HG02852 (cell line): ENCODE measurements at regions not wholly inside any gene's neighbourhood (a gene's known extent, or its start where the extent isn't known, plus 50 kb on each side); places are given as distances from the start of the nearest gene placed in this dataset.
A peak's percentile ranks its signal among the peaks of the same experiment; 100 is the strongest.

Source experiments
- ATAC-seq: cut with Tn5 transposase; IDR thresholded peaks from one replicate; pipeline ENCODE4 v1.9.1; 2021; ENCODE audit warnings: mild to moderate bottlenecking, moderate library complexity; ENCODE audit not compliant: unreplicated experiment

DNA sequence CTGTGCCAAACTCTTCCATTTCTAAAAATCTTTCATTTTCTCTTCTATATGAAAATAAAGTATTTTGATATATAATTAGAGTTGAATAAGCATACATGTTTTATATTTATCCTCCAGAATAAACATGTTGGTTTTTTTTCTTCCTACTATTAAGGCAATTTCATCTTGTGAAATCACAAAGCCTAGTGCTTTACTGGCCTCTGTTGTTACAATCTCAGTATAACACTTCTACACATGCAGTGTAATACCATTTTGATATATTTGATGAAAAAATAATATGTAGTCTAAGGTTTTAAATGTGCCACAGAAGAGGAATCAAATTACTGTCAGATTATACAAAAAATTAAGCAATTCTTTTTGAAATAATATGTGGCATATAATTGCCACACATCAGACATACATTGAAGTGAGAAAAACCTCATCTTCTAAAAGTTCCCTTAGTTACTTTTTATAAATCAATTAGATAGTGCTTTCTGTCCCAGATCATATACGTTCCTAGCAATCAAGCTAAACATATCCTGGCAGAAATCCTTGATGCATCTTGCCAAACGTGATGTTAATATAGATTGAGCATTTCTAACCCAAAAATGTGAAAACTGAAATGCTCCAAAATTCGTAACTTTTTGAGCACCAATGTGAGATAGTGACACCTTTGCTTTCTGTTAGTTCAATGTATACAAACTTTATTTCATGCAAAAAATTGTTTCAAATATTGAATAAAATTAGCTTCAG lies 225.1 kb upstream of the MANEA start:
- ATAC-seq: no peak

DNA sequence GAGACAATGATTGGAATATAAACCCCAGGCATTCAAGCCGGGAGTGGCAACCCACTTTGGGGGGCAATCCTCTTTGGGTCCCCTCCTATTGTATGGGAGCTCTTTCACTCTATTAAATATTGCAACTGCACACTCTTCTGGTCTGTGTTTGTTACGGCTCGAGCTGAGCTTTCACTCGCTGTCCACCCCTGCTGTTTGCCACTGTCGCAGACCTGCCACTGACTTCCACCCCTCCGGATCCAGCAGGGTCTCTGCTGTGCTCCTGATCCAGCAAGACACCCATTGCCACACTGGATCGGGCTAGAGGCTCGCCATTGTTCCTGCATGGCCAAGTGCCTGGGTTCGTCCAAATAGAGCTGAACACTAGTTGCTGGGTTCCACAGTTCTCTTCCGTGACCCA lies 222.8 kb upstream of the MANEA start:
- no peak for ATAC-seq

DNA sequence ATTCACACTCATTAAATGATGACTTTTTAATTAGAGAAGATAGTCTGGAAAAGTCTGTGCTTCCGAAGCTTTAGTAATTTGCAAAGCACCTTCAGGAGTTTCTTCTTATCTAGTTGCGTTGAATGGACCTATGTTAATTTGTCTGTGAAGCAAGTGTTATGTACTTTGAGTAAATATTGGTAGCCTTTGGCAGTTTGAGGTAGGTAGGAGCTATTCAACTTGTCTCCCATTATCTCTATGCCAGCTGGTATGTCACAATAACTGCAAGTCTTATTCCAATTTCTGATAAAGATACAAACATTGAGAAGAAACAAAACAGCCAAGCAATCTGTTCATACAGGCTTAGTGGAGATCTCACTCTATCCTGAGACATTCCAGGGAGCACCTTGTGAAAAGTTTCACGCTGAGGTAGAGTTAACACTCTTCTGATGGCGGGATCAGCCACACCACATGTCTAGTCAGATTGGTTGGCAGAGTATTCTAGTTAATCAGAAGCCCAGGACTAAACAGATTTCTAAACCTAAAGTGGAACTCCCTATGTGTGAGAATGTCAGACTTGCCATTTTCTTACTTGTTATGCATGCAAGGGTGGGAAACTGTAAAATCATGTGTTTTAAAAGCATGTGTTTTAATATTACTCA lies 219.8 kb upstream of the MANEA start:
- no peak for ATAC-seq

DNA sequence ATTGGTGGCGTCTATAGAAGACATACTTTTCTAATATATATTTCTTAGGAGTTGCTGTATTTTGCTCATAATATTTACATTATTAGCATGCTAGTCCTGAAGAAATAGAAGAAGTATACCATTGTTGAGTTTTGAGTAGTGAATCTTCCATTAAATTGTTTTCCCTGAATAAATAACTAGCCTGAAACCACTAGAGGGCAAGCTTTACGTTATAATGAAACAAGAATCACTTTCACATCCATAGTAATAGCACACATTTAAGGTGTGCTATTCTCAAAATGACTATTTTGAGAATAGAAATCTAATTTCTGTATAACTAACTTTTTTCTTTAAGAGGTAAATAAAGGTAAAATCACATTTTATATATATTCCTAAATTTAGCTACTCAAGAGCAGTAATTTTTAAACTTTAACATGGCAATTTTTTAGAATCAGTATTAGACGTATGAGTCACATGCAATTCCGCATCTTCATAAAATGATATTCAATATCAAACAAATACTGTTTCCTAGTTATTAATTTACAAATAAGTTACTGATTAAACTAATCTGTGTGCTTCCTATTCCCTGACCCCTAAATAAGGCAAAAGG lies 213.2 kb upstream of the MANEA start:
- ATAC-seq: peak; percentile 96

GRCh38 chr6:95365454-95365853 lies 211.9 kb upstream of the MANEA start:
- ATAC-seq: no peak

GRCh38 chr6:95366414-95366813 lies 210.9 kb upstream of the MANEA start:
- no peak for ATAC-seq

- no peak for ATAC-seq
These were observed 193.5 kb upstream of the MANEA start for GRCh38 chr6:95383878-95384277.

GRCh38 chr6:95384988-95385387 lies 192.3 kb upstream of the MANEA start:
- no peak for ATAC-seq

DNA sequence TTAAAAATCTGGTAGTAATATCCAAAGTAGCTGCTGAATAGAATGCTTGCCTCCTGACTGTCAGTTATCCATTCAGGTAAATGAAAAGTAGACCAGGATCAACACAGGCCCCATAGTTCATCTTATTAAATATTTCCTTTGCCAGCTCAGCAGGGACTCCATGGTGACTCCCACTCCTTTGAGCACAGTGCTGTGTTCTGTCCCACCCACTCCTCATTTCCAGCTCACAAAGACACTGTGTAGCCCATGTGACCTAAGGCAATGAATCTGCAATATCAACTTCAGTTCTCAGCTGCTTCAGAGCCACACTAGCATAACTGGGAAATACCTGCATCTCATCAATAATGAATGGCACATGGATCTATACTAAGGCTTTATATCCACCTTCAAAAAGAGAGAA lies 189.5 kb upstream of the MANEA start:
- no peak for ATAC-seq

- ATAC-seq: no peak
These were observed 172.6 kb upstream of the MANEA start for GRCh38 chr6:95404777-95405176.

DNA sequence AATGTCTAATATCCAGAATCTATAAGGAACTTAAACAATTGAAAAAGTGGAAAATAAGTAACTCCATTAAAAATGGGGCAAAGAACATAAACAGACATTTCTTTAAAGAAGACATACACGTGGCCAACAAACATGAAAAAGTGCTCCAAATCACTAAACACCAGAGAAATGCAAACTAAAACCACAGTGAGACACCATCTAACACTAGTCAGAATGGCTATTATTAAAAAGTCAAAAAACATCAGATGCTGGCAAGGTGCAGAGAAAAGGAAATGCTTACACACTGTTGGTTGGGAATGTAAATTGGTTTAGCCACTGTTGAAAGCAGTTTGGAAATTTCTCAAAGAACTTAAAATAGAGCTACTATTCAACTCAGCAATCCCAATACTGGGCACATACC lies 169.2 kb upstream of the MANEA start:
- no peak for ATAC-seq

- no peak for ATAC-seq
These were observed 167.2 kb upstream of the MANEA start for GRCh38 chr6:95410168-95410567.

DNA sequence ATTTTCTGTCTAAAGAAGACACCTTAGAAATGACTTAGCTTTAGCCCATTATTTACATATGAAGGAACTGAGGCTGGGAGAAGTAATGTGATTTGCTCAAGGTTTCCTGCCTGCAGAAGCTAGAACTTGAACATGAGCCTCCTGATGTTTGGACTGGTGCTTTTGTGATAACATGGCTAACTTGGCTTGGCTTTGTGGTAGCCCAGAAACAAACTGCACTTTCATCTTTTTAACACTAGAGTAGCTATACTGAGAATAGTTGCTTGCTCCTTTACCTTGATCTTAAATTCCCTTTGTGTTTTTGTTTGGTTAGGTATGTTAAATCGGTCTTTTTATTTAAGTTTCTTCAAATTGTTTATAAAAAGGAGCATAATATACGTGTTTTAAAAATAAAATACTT lies 163.5 kb upstream of the MANEA start:
- ATAC-seq: no peak

- no peak for ATAC-seq
These were observed 159.5 kb upstream of the MANEA start for GRCh38 chr6:95417856-95418255.

DNA sequence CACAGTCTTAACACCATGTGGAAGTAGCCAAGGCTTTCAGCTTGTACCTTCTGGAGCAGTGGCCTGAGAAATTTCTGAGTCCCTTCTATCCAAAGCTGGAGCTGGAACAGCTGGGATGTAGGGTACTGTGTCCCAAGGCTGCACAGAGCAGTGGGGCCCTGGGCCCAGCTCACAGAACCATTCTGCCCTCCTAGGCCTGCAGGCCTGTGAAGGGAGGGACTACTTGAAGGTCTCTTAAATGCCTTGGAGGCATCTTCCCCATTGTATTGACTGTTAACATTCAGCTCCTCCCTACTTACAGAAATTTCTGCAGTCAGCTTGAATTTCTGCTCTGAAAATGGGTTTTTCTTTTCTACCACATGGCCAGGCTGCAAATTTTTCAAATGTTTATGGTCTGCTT lies 156.5 kb upstream of the MANEA start:
- no peak for ATAC-seq

DNA sequence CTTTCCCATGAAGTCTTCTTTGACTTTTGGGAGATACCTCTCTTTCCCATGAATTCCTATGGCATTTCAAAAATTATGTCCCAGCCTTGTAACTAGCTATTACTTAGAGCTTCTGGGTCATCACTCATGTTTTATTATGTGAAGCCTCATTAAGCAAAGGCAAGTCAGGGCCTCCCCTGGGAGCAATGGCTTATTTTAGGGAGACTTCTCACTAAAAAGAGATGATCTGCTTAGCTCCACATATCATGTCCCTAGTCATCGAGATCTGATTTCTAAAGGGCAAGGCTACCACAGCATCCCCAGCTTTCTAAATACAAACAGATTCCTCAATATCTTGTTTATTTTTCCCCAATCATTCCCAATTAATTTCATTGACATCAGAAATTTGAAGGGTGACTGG lies 154.0 kb upstream of the MANEA start:
- no peak for ATAC-seq

GRCh38 chr6:95431637-95432228 lies 145.6 kb upstream of the MANEA start:
- ATAC-seq: peak; percentile 61

- ATAC-seq: no peak
These were observed 137.6 kb upstream of the MANEA start for GRCh38 chr6:95439741-95440140.

DNA sequence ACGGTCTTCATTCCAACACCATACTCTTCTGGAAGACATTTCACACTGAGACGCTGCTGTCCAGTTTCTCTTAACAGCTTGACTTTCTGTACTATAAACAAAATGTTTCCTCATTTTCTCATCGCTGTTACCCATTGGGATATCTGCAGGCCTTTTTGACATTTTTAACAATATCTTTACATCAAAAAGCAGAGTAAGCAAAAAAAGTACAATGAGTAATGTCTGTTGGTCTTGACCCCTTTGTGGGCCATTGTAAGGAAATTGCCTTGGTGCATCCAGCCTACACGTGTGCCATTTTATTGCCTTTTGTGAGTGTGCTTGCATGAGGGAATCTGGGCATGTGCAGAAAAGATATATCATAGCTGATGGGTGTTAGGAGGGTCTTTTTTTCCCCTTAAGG lies 129.1 kb upstream of the MANEA start:
- ATAC-seq: no peak

GRCh38 chr6:95469511-95469910 lies 107.8 kb upstream of the MANEA start:
- no peak for ATAC-seq

DNA sequence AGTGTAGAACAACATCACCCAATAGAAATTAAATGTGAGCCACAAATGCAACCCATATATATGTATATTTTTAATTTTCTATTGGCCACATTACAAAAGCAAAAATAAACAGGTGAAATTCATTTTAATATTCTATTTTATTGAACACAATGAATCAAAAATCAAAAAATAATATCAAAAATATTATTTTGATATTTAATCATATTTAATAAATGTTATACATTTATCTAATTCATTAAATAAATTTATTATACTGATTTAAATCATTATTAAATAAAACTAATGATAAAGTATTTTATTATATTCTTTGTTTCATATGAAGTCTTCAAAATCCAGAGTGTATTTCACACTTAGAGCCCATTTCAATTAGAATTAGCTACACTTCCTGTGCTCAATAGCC lies 98.4 kb upstream of the MANEA start:
- ATAC-seq: no peak

DNA sequence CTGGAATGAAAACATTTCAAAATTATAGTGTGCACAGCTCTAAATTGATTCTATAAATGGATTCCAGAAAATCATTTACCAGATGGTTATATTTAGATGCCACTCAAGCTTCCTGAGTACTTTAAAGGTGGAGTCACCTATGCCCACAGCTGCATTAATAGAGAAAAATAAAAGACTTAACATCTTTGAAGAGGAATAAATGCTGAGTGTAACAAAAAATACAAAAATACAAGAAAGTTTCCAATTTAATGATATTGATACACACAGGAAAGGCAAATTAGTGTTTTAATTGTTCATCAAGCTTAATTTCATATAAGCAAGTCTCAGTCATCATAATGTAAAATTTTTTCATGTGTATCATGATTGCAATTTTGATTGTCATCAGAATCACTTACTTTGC lies 89.5 kb upstream of the MANEA start:
- ATAC-seq: no peak
